ENCODE measurements at regions not wholly inside any gene's neighbourhood (a gene's known extent, or its start where the extent isn't known, plus 50 kb on each side); places are given as distances from the start of the nearest gene placed in this dataset.
"Not testable (repeated sequence)": the region's sequence is repeated elsewhere in the genome, so short reads cannot be mapped to it uniquely, and the experiment has no call there.

DNA sequence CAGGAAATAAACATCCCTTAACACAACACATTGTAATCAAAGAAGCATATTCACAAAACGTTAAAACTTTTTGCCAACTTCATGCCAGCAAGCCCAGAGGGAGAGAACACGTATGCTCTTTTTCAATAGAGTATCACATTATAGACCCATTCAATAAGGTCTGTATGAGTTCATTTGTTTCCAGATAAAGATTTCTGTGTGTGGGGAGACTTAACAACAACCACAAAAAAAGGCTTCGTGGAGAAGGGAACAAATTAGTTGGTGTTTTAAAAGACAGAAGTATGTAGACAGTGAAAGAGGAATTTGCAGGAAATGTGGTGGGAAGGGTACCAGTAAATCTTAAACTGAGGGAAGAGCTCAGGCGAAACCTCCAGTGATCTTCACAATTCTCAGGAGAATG, 103.4 kb downstream of the SPDYE17 start:
- H3K4me1 ChIP-seq (ENCODE audit: control insufficient read depth, insufficient read depth, low read length); POLR2A ChIA-PET (ENCODE audit: unreplicated experiment): not testable (repeated sequence)
- no CpG with 5 or more reads among the region's 4 CpGs for WGBS, 2 experiments (ENCODE audit: extremely low coverage in 2 of 2, insufficient read length in 1 of 2)

DNA sequence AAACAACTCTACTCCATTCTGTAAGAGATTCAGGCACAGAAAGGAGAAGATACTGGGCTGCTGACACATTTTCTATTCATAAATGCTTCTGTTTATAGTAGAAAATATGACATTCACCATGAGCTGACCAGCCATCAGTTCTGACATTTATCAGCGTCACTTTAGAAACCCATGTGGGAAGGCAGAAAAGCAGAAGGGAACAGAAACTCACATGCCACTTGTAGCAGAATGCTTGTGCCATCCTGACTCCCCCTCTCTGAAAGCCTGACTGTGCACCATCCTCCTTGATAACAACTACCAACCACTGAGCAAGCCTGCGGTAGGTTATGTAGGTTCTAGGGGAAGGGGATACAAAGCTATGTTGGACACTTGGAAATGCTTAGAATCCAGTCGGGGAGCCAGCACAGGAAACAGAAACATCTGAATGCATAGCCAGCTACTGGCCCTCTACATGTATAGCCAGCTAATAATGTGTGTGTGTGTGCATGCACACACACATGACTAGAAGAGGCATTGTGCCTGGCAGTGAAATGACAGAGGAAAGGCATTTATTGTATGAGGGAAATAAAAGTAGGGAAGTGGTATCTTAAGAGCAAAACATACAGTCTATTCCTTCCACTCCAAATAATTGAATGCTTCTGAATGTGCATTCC, 104.3 kb downstream of the SPDYE17 start:
- H3K27me3 ChIP-seq (ENCODE audit: control insufficient read depth, insufficient read depth, low read length); H3K79me1 ChIP-seq (ENCODE audit: low read depth in 1 of 2, low read length in 2 of 2); H2AK9ac ChIP-seq (replicated peaks; ENCODE audit: low read depth, low read length, poor library complexity); H3K36me3 ChIP-seq (ENCODE audit: control insufficient read depth, insufficient read depth, low read length); H3K4me2 ChIP-seq (ENCODE audit: low read depth, low read length); H4K20me1 ChIP-seq (ENCODE audit: insufficient read depth, low read length); dilution Hi-C loops (cut with HindIII; ENCODE audit: low sequenced_read_pairs, unreplicated experiment); DNase-seq; POLR2A ChIA-PET (ENCODE audit: unreplicated experiment); H2BK20ac ChIP-seq (ENCODE audit: low read depth, low read length); H2BK120ac ChIP-seq (ENCODE audit: low read depth, low read length); ATAC-seq (ENCODE audit: low read depth); in situ Hi-C loops (cut with MboI; ENCODE audit: low sequenced_read_pairs); H3K9ac ChIP-seq (ENCODE audit: low read depth, low read length); H3K23ac ChIP-seq (ENCODE audit: low read depth, low read length); H3K4me1 ChIP-seq (ENCODE audit: control insufficient read depth, insufficient read depth, low read length); H4K5ac ChIP-seq (ENCODE audit: low read depth, low read length); H2AFZ ChIP-seq (replicated peaks; ENCODE audit: low read length, poor library complexity); CTCF ChIA-PET; H3K4ac ChIP-seq (ENCODE audit: low read depth, low read length); H3K18ac ChIP-seq (ENCODE audit: low read depth, low read length); H3K9me1 ChIP-seq (ENCODE audit: insufficient read depth, low read length); H4K91ac ChIP-seq (ENCODE audit: insufficient read depth, low read depth, low read length); intact Hi-C loops (cut with micrococcal nuclease); H2AK5ac ChIP-seq (ENCODE audit: low read depth, low read length); H3K56ac ChIP-seq (ENCODE audit: extremely low read depth, insufficient read depth, low read length); BruUV-seq (replicated peaks); H2BK15ac ChIP-seq (ENCODE audit: low read depth, low read length); H4K8ac ChIP-seq (ENCODE audit: low read depth in 2 of 2, low read length in 2 of 2); H3K27ac ChIP-seq (ENCODE audit: insufficient read depth, low read length); H3K4me3 ChIP-seq (ENCODE audit: insufficient read depth, low read depth, low read length); H3K9me3 ChIP-seq (ENCODE audit: control insufficient read depth, insufficient read depth, low read length); H3K14ac ChIP-seq (replicated peaks; ENCODE audit: low read depth, low read length); H2BK5ac ChIP-seq (ENCODE audit: low read depth, low read length, poor library complexity, severe bottlenecking): not testable (repeated sequence)
- WGBS, 2 experiments (ENCODE audit: extremely low coverage in 2 of 2, insufficient read length in 1 of 2) = no CpG with 5 or more reads among the region's 3 CpGs

More for the DNA sequence above, 103.4 kb downstream of the SPDYE17 start:
- DNase-seq; dilution Hi-C loops (cut with HindIII; ENCODE audit: low sequenced_read_pairs, unreplicated experiment); H3K14ac ChIP-seq (replicated peaks; ENCODE audit: low read depth, low read length); H2BK20ac ChIP-seq (ENCODE audit: low read depth, low read length); BruUV-seq (replicated peaks); H3K18ac ChIP-seq (ENCODE audit: low read depth, low read length); H4K91ac ChIP-seq (ENCODE audit: insufficient read depth, low read depth, low read length); H4K8ac ChIP-seq (ENCODE audit: low read depth in 2 of 2, low read length in 2 of 2); H3K27me3 ChIP-seq (ENCODE audit: control insufficient read depth, insufficient read depth, low read length); H3K27ac ChIP-seq (ENCODE audit: insufficient read depth, low read length); H4K20me1 ChIP-seq (ENCODE audit: insufficient read depth, low read length); H2BK5ac ChIP-seq (ENCODE audit: low read depth, low read length, poor library complexity, severe bottlenecking); H3K4me2 ChIP-seq (ENCODE audit: low read depth, low read length); H3K79me1 ChIP-seq (ENCODE audit: low read depth in 1 of 2, low read length in 2 of 2); ATAC-seq (ENCODE audit: low read depth); H3K23ac ChIP-seq (ENCODE audit: low read depth, low read length); H3K9ac ChIP-seq (ENCODE audit: low read depth, low read length); H2AK5ac ChIP-seq (ENCODE audit: low read depth, low read length); H3K9me3 ChIP-seq (ENCODE audit: control insufficient read depth, insufficient read depth, low read length); in situ Hi-C loops (cut with MboI; ENCODE audit: low sequenced_read_pairs); intact Hi-C loops (cut with micrococcal nuclease); H2BK15ac ChIP-seq (ENCODE audit: low read depth, low read length); H3K56ac ChIP-seq (ENCODE audit: extremely low read depth, insufficient read depth, low read length); H3K9me1 ChIP-seq (ENCODE audit: insufficient read depth, low read length); H3K36me3 ChIP-seq (ENCODE audit: control insufficient read depth, insufficient read depth, low read length); H3K4me3 ChIP-seq (ENCODE audit: insufficient read depth, low read depth, low read length); H3K4ac ChIP-seq (ENCODE audit: low read depth, low read length); H2BK120ac ChIP-seq (ENCODE audit: low read depth, low read length); H2AFZ ChIP-seq (replicated peaks; ENCODE audit: low read length, poor library complexity); H2AK9ac ChIP-seq (replicated peaks; ENCODE audit: low read depth, low read length, poor library complexity); CTCF ChIA-PET; H4K5ac ChIP-seq (ENCODE audit: low read depth, low read length): not testable (repeated sequence)

Measured in IMR-90 (cell line).